DND-41 (cell line): ENCODE measurements at regions not wholly inside any gene's neighbourhood (a gene's known extent, or its start where the extent isn't known, plus 50 kb on each side); places are given as distances from the start of the nearest gene placed in this dataset.

Source experiments
- EZH2 ChIP-seq: IDR thresholded peaks from 3 replicates; pipeline ENCODE4 v1.6.1; 2012; ENCODE audit warnings: borderline replicate concordance, low read depth, mild to moderate bottlenecking, moderate library complexity, low read length, inconsistent platforms; ENCODE audit not compliant: severe bottlenecking
- TF ChIP-seq, protein P1 (sequence below): IDR thresholded peaks from 2 replicates; pipeline ENCODE4 v1.5.1; 2012; ENCODE audit warnings: borderline replicate concordance, low read length, moderate library complexity, mild to moderate bottlenecking; ENCODE audit not compliant: poor library complexity, severe bottlenecking; ENCODE audit errors: extremely low read depth

DNA sequence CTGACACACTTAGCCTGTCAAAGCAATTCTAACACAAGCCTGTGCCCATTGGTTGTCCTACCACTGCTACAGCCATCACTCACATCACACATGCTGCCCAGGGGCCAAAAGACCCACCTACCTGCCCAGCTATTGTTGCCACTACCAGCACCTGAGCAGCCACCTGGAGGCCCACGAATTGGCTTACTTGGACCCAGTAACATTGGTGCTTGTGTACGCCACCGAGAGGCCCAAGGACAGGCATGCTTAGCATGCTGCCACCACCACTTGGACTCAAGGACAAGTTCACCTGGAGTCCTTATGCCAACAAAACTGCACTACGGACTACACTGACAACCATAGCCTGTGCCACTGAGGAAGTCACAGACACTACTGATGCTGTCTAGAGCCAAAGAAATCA is 221.1 kb downstream of the SLC38A4 start:
- TF ChIP-seq, protein P1, sequence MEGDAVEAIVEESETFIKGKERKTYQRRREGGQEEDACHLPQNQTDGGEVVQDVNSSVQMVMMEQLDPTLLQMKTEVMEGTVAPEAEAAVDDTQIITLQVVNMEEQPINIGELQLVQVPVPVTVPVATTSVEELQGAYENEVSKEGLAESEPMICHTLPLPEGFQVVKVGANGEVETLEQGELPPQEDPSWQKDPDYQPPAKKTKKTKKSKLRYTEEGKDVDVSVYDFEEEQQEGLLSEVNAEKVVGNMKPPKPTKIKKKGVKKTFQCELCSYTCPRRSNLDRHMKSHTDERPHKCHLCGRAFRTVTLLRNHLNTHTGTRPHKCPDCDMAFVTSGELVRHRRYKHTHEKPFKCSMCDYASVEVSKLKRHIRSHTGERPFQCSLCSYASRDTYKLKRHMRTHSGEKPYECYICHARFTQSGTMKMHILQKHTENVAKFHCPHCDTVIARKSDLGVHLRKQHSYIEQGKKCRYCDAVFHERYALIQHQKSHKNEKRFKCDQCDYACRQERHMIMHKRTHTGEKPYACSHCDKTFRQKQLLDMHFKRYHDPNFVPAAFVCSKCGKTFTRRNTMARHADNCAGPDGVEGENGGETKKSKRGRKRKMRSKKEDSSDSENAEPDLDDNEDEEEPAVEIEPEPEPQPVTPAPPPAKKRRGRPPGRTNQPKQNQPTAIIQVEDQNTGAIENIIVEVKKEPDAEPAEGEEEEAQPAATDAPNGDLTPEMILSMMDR = no peak
- no peak for TF ChIP-seq EZH2
